ENCODE measurements at regions not wholly inside any gene's neighbourhood (a gene's known extent, or its start where the extent isn't known, plus 50 kb on each side); places are given as distances from the start of the nearest gene placed in this dataset.

DNA sequence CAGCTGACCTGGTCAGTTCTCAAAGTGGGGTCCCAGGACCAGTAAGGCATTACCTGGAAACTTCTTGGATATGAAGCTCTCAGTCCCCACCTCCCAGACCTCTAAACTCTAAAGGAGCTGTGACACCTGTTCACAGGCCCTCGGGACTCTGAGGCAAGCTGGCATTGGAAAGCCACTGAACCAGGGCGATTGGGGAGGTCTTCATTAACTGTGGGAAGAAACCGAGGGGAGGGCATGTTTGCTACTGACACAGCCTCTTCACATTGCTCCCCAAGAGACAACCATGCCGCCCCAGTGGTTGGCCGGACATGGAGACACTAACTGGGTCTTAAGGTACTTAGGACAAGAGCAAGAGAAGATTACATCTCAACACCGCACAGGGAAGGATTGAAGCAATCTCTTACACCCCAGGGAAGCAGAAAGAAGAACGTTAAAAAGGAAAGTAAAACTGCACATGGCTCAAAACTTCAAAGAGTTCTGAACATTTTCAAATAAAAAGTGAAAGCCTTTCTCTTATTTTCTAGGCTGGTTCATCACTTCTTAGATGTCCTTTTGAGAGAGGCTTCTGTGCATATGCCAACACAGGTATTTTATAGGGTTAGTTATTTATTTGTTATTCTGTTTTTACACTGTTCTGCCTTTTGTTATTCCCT, 210.0 kb upstream of the CST7 start:
- DNase-seq (ENCODE audit: low read depth): no peak

- DNase-seq (ENCODE audit: low read depth): no peak
Measured at GRCh38 chr20:24739746-24740145, 209.3 kb upstream of the CST7 start.

- no peak for DNase-seq (ENCODE audit: low read depth)
Measured at GRCh38 chr20:24741493-24742072, 207.5 kb upstream of the CST7 start.

GRCh38 chr20:24742436-24742835, 206.6 kb upstream of the CST7 start:
- DNase-seq (ENCODE audit: low read depth): no peak

DNA sequence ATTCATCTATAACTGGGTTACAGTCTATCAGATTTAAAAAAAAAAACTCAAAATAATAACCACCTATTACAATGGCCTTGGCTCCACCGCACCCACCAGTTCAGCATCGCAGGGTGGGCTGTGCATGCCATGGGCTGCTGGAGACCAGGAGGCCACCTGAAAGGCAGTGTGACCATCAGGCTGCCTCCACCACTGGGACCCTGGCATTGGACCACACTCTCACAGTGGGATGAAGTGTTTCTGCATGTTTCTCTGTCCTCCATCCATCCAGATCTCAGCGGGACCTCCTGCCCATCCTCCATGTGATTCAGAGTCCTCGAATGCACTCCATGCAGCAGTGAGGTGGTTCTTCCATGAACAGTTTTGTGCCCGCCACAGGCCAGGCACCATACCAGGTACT, 206.1 kb upstream of the CST7 start:
- no peak for DNase-seq (ENCODE audit: low read depth)

DNA sequence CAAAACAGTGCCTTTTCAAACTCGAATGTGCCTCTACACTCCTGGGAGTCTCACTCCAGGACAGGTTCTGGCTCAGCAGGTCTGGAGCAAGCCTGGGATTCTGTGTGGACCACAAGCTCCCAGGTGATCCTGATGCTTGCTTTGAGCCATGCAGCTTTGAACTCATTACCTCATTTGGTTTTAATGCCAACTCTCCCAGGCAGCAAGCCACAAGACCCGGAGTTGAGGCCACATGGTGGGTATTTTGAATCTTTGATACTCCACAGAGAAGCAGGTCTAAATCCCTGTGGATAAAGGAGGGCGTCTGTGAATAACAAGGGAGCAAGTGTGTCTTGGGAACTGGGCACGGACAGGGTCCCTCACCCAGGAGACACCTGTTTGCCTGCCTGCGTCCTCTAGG, 205.4 kb upstream of the CST7 start:
- DNase-seq (ENCODE audit: low read depth): no peak

- DNase-seq (ENCODE audit: low read depth): no peak
Measured at GRCh38 chr20:24744747-24745146, 204.3 kb upstream of the CST7 start.

DNA sequence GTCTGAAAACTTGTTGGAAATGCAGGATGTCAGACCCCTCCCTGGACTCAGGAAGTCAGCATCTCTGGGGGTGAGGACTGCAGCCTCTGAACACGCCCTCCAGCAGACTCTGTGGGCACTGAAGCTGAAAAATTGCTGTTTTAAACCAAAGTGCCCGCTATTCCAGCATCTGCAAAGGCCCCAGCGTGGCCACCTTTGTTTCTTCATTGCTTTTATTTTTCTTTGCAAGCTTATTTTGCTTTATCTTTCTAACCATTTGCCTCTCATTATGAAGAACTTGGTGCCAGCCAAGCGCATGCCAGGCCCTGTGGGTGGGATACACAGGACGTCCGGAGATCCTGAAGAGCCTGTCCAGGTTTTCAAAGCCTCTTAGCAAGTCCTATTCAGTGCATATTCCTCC, 203.9 kb upstream of the CST7 start:
- no peak for DNase-seq (ENCODE audit: low read depth)

- DNase-seq (ENCODE audit: low read depth): no peak
Measured at GRCh38 chr20:24745617-24746350, 203.3 kb upstream of the CST7 start.

DNA sequence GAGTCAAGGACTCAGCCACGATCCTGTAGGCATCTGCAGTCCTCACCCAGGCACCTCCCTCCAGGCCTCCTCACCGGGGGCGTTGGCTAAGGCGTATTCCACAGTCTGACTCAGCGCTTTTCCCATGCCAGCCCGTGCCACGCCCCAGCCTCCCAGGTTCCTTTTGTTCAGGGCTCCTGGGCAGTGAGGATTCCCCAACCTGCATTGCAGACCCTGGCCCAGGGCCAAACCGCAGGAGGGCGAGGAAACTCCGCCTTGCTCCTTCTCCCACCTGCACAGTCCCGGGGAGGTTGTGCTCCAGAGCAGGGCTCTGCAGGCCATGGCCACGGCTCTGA, 202.8 kb upstream of the CST7 start:
- no peak for DNase-seq (ENCODE audit: low read depth)

GRCh38 chr20:24747010-24747712, 201.9 kb upstream of the CST7 start:
- DNase-seq (ENCODE audit: low read depth): no peak

DNA sequence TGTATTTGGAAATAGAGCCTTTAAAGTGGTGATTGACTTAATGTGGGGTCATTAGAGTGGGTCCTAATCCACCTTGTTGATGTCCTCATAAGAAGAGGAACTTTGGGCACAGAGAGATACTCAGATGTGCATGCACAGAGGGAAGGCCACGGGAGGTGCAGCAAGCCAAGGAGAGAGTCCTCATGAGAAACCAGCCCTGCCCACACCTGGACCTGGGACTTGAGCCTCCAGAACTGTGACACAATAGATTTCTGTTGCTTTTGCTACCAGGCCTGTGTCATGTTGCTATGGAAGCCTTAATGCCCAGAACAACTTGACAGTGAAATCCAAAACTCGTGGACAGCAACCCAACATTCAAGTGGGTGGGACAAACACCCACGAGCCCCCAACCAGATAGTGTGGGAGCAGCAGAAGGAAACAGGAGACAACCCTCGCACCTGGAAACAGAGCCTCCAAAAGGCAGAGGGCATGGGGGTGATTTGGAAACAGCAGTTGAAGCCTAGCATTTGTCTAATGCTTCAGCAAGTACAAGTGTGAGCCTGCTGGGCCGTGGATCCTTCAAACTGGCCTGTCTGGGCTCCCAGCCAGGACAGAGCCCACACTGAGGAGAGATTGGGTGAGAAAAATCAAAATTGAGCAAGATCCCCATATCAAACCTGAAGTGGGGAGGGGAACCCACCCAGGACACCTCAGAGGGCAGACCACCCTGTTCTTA, 201.0 kb upstream of the CST7 start:
- no peak for DNase-seq (ENCODE audit: low read depth)

- DNase-seq (ENCODE audit: low read depth): no peak
Measured at GRCh38 chr20:24751551-24751950, 197.5 kb upstream of the CST7 start.

GRCh38 chr20:24752612-24753011, 196.5 kb upstream of the CST7 start:
- DNase-seq (ENCODE audit: low read depth): no peak

DNA sequence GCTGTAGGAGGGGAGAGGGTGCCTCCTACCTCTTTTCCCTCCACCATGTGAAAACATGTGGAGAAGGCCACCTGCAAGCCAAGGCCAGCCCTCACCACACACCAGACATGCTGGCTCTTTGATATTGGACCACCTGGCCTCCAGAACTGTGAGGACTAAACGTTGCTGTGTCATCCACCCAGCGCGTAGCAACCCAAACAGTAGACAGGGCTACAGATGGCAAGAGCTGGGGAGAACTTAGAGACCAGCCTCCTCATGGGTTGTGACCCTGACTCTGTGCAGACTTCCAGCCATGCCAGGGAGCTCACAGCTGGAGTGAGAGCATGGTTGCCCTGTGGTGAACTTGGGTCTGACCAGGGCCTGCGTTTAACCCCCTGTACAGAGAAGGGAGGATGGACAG, 195.9 kb upstream of the CST7 start:
- no peak for DNase-seq (ENCODE audit: low read depth)

- DNase-seq (ENCODE audit: low read depth): no peak
Measured at GRCh38 chr20:24754691-24755090, 194.4 kb upstream of the CST7 start.

DNA sequence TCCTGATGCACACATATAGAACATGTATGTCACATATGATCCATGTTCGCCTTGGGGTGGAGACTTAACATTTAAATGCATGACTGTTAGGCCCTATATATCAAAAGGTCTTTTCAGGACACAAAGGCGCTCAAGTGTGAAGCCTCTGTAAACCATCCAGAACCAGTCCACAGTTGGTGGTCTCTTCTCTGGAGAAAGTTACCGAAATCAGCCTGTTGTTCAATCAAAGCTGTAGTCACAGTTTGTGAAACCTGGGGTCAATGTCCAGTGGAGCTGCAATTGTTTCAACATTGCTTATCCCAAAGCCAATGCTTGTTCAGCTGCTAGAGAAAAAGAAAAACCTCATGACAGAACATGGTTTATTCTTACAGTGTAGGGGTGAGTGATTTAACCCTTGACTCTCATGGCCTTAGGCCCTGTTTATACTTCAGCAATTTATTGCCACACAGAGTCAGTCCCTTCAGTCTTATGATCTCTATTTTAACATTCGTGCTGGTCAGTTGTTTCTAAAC, 193.6 kb upstream of the CST7 start:
- DNase-seq (ENCODE audit: low read depth): no peak

- no peak for DNase-seq (ENCODE audit: low read depth)
Measured at GRCh38 chr20:24756292-24757025, 192.6 kb upstream of the CST7 start.

DNA sequence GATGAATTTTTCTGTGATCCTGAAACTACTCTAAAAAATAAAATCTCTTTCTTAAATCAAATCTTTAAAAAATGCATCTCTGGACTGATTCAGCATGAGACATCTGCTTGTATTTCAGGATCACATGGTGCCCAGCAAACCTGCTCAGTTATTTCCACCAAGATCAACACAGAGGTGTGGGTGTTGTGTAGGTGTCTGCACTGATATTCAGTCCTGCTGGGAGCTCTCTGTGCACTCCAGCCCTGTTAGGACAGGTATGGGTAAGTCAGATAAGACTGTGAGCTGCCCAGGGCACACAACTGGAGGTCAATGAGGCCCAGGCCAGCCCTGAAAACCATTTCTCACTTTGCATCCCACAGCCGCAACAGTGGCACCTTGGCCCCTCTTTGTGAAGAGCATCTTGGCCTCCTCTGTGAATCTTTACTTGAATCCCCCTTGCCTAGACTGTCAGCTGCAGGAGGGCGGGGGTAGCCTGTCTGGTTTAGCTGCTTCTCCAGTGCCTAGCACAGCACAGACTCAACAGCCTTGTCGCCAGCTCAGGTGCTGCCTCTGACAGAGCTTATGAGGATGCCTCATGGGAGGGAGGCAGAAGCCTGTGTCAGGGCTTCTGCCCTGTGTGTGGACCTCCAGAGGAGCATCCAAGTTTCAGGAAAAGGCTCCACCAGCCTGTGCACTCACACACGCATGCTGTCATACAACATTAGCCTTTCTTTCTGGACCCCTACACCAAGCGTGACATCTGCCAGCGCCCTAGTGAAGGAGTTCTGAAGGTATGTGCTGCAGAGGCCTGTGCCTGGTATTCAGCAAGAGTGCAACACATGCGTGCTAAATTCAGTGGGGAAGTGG, 187.6 kb upstream of the CST7 start:
- no peak for DNase-seq (ENCODE audit: low read depth)

DNA sequence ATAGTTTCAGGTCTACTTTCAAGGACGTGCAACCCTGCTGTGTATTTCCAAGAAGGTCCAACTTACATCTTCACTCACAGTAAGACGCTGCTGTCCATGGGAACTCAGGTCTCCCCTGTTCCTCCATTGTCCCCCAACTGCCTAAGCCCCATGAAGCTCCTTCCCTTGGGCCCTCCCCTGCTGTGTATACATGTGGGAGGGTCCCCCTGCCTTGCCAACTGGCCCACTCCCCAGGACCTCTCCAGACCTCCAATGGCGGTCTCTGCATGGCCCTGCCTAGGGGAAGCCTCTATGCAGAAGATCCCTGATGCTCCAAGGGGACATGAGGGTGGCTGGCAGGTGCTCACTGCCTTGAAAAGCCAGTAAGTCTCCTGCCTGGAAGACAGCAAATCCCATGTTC, 186.7 kb upstream of the CST7 start:
- DNase-seq (ENCODE audit: low read depth): no peak

Data from non-pigmented ciliary epithelial cell (primary cell).